SK-N-SH (cell line): ENCODE measurements at regions not wholly inside any gene's neighbourhood (a gene's known extent, or its start where the extent isn't known, plus 50 kb on each side); places are given as distances from the start of the nearest gene placed in this dataset.
A peak's percentile ranks its signal among the peaks of the same experiment; 100 is the strongest.

Experiments used
- CTCF ChIA-PET: fragments of 300-600, 350-600 bp; formaldehyde crosslinking; extraction: SDS; loops from one replicate; lab custom pipeline; 2021; lab: Yijun Ruan, JAX
- POLR2A ChIA-PET: fragments of 350-600 bp; sonication (Branson Sonifier 250); formaldehyde crosslinking; extraction: SDS; loops from one replicate; lab custom pipeline; 2020; ENCODE audit warnings: antibody characterized with exemption, inconsistent platforms; lab: Yijun Ruan, JAX
- DNase-seq: peaks from one replicate; pipeline ENCODE4 v3.0.0; 2012
- H2AFZ ChIP-seq: fragments of 200-600 bp; sonication (generic); 2 replicates; pipeline ENCODE4 v1.8.1; 2016; ENCODE audit warnings: antibody characterized with exemption, mild to moderate bottlenecking, low read depth
- H3F3A ChIP-seq: fragments of 200-600 bp; sonication (generic); replicated peaks from 2 replicates; pipeline ENCODE3; 2016; ENCODE audit warnings: antibody characterized with exemption, mild to moderate bottlenecking; ENCODE audit not compliant: insufficient read depth
- H3K27ac ChIP-seq, 2 experiments: fragments of 200-500 bp in 1 of 2; fragments of 200-600 bp in 1 of 2; sonication (Bioruptor generic) in 1 of 2; sonication (generic), shearing (Covaris generic) in 1 of 2; 2 replicates each; pipeline versions ENCODE4 v1.5.1 to v1.6.1; 2014 to 2016; ENCODE audit warnings: low read depth in 2 of 2, inconsistent platforms in 1 of 2, low read length in 1 of 2, mild to moderate bottlenecking in 1 of 2, mixed read lengths in 1 of 2
- H3K27me3 ChIP-seq: fragments of 200-600 bp; sonication (generic), shearing (Covaris generic); 2 replicates; pipeline ENCODE4 v1.6.1; 2016; ENCODE audit warnings: mixed run types; ENCODE audit not compliant: insufficient read depth
- H3K36me3 ChIP-seq, 2 experiments: fragments of 200-500 bp in 1 of 2; fragments of 200-600 bp in 1 of 2; sonication (Bioruptor generic) in 1 of 2; sonication (generic) in 1 of 2; replicated peaks in 1 of 2; 2 replicates each; pipeline versions ENCODE3 to v1.5.1; 2014 to 2016; ENCODE audit warnings: low read length in 1 of 2, mild to moderate bottlenecking in 1 of 2; ENCODE audit not compliant: insufficient read depth in 2 of 2, control insufficient read depth in 1 of 2
- H3K4me1 ChIP-seq, 2 experiments: fragments of 200-500 bp in 1 of 2; fragments of 200-600 bp in 1 of 2; sonication (Bioruptor generic) in 1 of 2; sonication (generic), shearing (Covaris generic) in 1 of 2; 2 replicates each; pipeline versions ENCODE4 v1.5.1 to v1.6.1; 2014 to 2016; ENCODE audit warnings: low read depth in 1 of 2, low read length in 1 of 2, mixed run types in 1 of 2; ENCODE audit not compliant: insufficient read depth in 2 of 2, control insufficient read depth in 1 of 2
- H3K4me2 ChIP-seq: fragments of 200-600 bp; sonication (generic), shearing (Covaris generic); 2 replicates; pipeline ENCODE4 v1.6.1; 2017; ENCODE audit warnings: mixed run types
- H3K4me3 ChIP-seq, 2 experiments: fragments of 200-500 bp in 1 of 2; fragments of 200-600 bp in 1 of 2; sonication (Bioruptor generic) in 1 of 2; sonication (generic), shearing (Covaris generic) in 1 of 2; 2 replicates each; pipeline versions ENCODE4 v1.5.1 to v1.8.1; 2014 to 2016; ENCODE audit warnings: low read depth in 2 of 2, inconsistent platforms in 1 of 2, low read length in 1 of 2, mild to moderate bottlenecking in 1 of 2, mixed read lengths in 1 of 2, moderate library complexity in 1 of 2
- H3K79me2 ChIP-seq: fragments of 200-600 bp; sonication (generic); 2 replicates; pipeline ENCODE4 v1.8.1; 2017; ENCODE audit warnings: mild to moderate bottlenecking; ENCODE audit not compliant: insufficient read depth
- H3K9ac ChIP-seq: fragments of 200-600 bp; sonication (generic); 2 replicates; pipeline ENCODE4 v1.6.1; 2017; ENCODE audit warnings: mixed run types
- H3K9me2 ChIP-seq: fragments of 200-600 bp; sonication (generic); 2 replicates; pipeline ENCODE4 v1.6.1; 2017; ENCODE audit warnings: mixed run types
- H3K9me3 ChIP-seq: fragments of 200-600 bp; sonication (generic); 2 replicates; pipeline ENCODE4 v1.6.1; 2017; ENCODE audit warnings: mixed run types, mild to moderate bottlenecking, moderate library complexity
- H4K20me1 ChIP-seq: fragments of 200-600 bp; sonication (generic); 2 replicates; pipeline ENCODE4 v1.6.1; 2017; ENCODE audit warnings: mild to moderate bottlenecking, mixed run types; ENCODE audit not compliant: insufficient read depth
- CHD2 ChIP-seq: fragments of 150-350 bp; IDR thresholded peaks from 2 replicates; pipeline ENCODE4 v1.6.1; 2018; ENCODE audit warnings: low read length; ENCODE audit not compliant: partially characterized antibody
- CTCF ChIP-seq: fragments of 200-600 bp; sonication (generic); IDR thresholded peaks from 2 replicates; pipeline ENCODE4 v1.6.1; 2017; ENCODE audit warnings: antibody characterized with exemption, mild to moderate bottlenecking, moderate library complexity
- FOSL2 ChIP-seq: IDR thresholded peaks from 2 replicates; pipeline ENCODE4 v1.4.0; 2012; ENCODE audit warnings: low read depth, mild to moderate bottlenecking, moderate library complexity, borderline replicate concordance
- FOXJ3 ChIP-seq: sonication (generic); formaldehyde crosslinking; IDR thresholded peaks from 2 replicates; pipeline ENCODE4 v1.5.1; 2020; ENCODE audit warnings: mild to moderate bottlenecking, missing genetic modification reagents
- FOXM1 ChIP-seq: IDR thresholded peaks from 2 replicates; pipeline ENCODE4 v1.4.0; 2012; ENCODE audit warnings: low read depth, mild to moderate bottlenecking
- GATA2 ChIP-seq: sonication (generic); formaldehyde crosslinking; IDR thresholded peaks from 2 replicates; pipeline ENCODE4 v1.5.0; 2020; ENCODE audit warnings: mild to moderate bottlenecking, missing genetic modification reagents
- JUND ChIP-seq: IDR thresholded peaks from 2 replicates; pipeline ENCODE4 v1.4.0; 2012
- MAX ChIP-seq: IDR thresholded peaks from 2 replicates; pipeline ENCODE4 v1.4.0; 2012; ENCODE audit warnings: low read depth
- MXI1 ChIP-seq: IDR thresholded peaks from 2 replicates; pipeline ENCODE4 v1.6.1; 2012; ENCODE audit warnings: mild to moderate bottlenecking, low read depth, low read length, improper control_type of control experiment
- NFIC ChIP-seq: IDR thresholded peaks from 2 replicates; pipeline ENCODE4 v1.4.0; 2012; ENCODE audit warnings: borderline replicate concordance
- RAD21 ChIP-seq: IDR thresholded peaks from 2 replicates; pipeline ENCODE4 v1.6.1; 2012; ENCODE audit warnings: mild to moderate bottlenecking, low read length
- RFX5 ChIP-seq: IDR thresholded peaks from 2 replicates; pipeline ENCODE4 v1.6.1; 2012; ENCODE audit warnings: mild to moderate bottlenecking, improper control_type of control experiment, low read length
- RXRA ChIP-seq: IDR thresholded peaks from 2 replicates; pipeline ENCODE4 v1.4.0; 2012; ENCODE audit warnings: low read depth, mild to moderate bottlenecking, borderline replicate concordance
- SIN3A ChIP-seq: IDR thresholded peaks from 2 replicates; pipeline ENCODE4 v1.6.1; 2012; ENCODE audit warnings: low read depth, mild to moderate bottlenecking, low read length, moderate library complexity, borderline replicate concordance
- TAF1 ChIP-seq: IDR thresholded peaks from 2 replicates; pipeline ENCODE4 v1.6.1; 2012; ENCODE audit warnings: low read depth, mild to moderate bottlenecking, low read length, moderate library complexity, borderline replicate concordance
- TCF12 ChIP-seq: IDR thresholded peaks from 2 replicates; pipeline ENCODE4 v1.4.0; 2012
- USF1 ChIP-seq: IDR thresholded peaks from 2 replicates; pipeline ENCODE4 v1.4.0; 2012; ENCODE audit warnings: low read depth, borderline replicate concordance
- USF2 ChIP-seq: fragments of 150-350 bp; IDR thresholded peaks from 2 replicates; pipeline ENCODE4 v1.6.1; 2017; ENCODE audit warnings: antibody characterized with exemption, low read length, low read depth, borderline replicate concordance
- YY1 ChIP-seq: IDR thresholded peaks from 2 replicates; pipeline ENCODE4 v1.4.0; 2012; ENCODE audit warnings: low read depth, mild to moderate bottlenecking
- WGBS: methylation state at CpG from one replicate; pipeline ENCODE4 v1.1.6; 2017; ENCODE audit warnings: low lambda C conversion rate; 5-methylcytosine and 5-hydroxymethylcytosine counted together
- TF ChIP-seq, protein P1 (sequence below): fragments of 150-350 bp; IDR thresholded peaks from 2 replicates; pipeline ENCODE4 v1.6.1; 2016; ENCODE audit warnings: mild to moderate bottlenecking, low read depth, low read length
- TF ChIP-seq, protein P2 (sequence below): IDR thresholded peaks from 2 replicates; pipeline ENCODE4 v1.4.0; 2012; ENCODE audit warnings: low read depth, borderline replicate concordance

GRCh38 chr3:24769918-24770317, 275.3 kb upstream of the THRB start:
- Histone ChIP-seq H3F3A (no peaks in the 10 kb centered on the region), H3K36me3 (no peaks in the 10 kb centered on the region), H2AFZ (no peak overlapping the region), H3K4me3 (no peak overlapping the region), H3K4me2 (no peak overlapping the region)
- TF ChIP-seq FOSL2: no peak
- TF ChIP-seq TCF12: no peak
- TF ChIP-seq FOXJ3 (CRISPR knock-in tag): no peak
- TF ChIP-seq YY1: no peak
- no peak for TF ChIP-seq MAX
- TF ChIP-seq GATA2 (CRISPR knock-in tag): no peak
- no peak for TF ChIP-seq RXRA
- TF ChIP-seq USF1: no peak
- no peak for TF ChIP-seq MXI1
- TF ChIP-seq, all 33 proteins: peak for 0
- DNase-seq: no peak
- no peaks in the 10 kb centered on the region for H3K79me2 ChIP-seq
- no peaks in the 10 kb centered on the region for H3K9me3 ChIP-seq
- POLR2A ChIA-PET: no interaction called here
- CTCF ChIA-PET: no interaction called here
- no peaks in the 10 kb centered on the region for H4K20me1 ChIP-seq
- no peaks in the 10 kb centered on the region; a peak in 2 of 4 replicates for H3K4me1 ChIP-seq
- H3K9me2 ChIP-seq: no peaks in the 10 kb centered on the region
- no peak overlapping the region for H3K27ac ChIP-seq
- no peaks in the 10 kb centered on the region for H3K27me3 ChIP-seq
- H3K9ac ChIP-seq: no peak overlapping the region

DNA sequence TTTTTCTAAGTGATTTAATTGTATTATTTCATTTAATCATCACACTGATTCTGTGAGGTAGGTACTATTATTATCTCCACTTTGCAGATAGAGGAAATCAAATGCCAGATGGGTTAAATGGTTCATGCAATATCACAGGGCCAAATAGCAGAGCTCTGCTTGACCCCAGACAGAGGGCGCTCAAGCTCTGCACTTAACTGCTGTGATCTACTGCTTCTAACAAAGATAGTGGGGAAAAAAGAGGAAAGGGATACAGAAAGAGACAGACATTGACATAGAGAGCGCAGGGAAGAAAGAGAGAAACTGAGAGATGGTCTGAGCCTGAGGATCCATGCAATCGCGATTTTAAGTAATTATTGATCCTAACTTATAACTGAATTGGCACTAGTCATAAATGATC, 279.1 kb upstream of the THRB start:
- ChIA-PET CTCF (interaction anchor here (0.5 to 4.2 kb wide), 18 partner anchors 9 to 820 kb away, joined by 3 to 35 read pairs (median 4); partner anchors contain the start of gene RARB), POLR2A (interaction anchor here (0.6 to 1.0 kb wide), 3 partner anchors 13 to 820 kb away, joined by 3 read pairs; partner anchors contain the start of gene RARB)
- TF ChIP-seq RFX5 (peak; percentile 52; the same call in 1 of the 2 replicates), RAD21 (peak; percentile 97), CHD2 (no peak), CTCF (peak; percentile 84), FOXM1 (no peak), NFIC (no peak), USF2 (no peak), RXRA (no peak), USF1 (no peak), GATA2 (CRISPR knock-in tag) (peak; percentile 47), YY1 (no peak), TAF1 (no peak), JUND (no peak), SIN3A (no peak)
- TF ChIP-seq, protein P1, sequence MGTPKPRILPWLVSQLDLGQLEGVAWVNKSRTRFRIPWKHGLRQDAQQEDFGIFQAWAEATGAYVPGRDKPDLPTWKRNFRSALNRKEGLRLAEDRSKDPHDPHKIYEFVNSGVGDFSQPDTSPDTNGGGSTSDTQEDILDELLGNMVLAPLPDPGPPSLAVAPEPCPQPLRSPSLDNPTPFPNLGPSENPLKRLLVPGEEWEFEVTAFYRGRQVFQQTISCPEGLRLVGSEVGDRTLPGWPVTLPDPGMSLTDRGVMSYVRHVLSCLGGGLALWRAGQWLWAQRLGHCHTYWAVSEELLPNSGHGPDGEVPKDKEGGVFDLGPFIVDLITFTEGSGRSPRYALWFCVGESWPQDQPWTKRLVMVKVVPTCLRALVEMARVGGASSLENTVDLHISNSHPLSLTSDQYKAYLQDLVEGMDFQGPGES: no peak
- TF ChIP-seq, protein P2, sequence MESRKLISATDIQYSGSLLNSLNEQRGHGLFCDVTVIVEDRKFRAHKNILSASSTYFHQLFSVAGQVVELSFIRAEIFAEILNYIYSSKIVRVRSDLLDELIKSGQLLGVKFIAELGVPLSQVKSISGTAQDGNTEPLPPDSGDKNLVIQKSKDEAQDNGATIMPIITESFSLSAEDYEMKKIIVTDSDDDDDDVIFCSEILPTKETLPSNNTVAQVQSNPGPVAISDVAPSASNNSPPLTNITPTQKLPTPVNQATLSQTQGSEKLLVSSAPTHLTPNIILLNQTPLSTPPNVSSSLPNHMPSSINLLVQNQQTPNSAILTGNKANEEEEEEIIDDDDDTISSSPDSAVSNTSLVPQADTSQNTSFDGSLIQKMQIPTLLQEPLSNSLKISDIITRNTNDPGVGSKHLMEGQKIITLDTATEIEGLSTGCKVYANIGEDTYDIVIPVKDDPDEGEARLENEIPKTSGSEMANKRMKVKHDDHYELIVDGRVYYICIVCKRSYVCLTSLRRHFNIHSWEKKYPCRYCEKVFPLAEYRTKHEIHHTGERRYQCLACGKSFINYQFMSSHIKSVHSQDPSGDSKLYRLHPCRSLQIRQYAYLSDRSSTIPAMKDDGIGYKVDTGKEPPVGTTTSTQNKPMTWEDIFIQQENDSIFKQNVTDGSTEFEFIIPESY: no peak

More for the DNA sequence above, 279.1 kb upstream of the THRB start:
- no peaks in the 10 kb centered on the region for H3K9me2 ChIP-seq
- H3K4me2 ChIP-seq: no peak overlapping the region
- H3K4me3 ChIP-seq: peak overlapping the region in 1 of 2 experiments; percentile 25; a peak in 1 of 4 replicates
- H3K27ac ChIP-seq: no peak overlapping the region
- no peaks in the 10 kb centered on the region for H3K9me3 ChIP-seq
- H3K27me3 ChIP-seq: no peaks in the 10 kb centered on the region
- no peaks in the 10 kb centered on the region for H3K36me3 ChIP-seq
- DNase-seq: peak; percentile 55
- H2AFZ ChIP-seq: no peak overlapping the region
- H3K79me2 ChIP-seq: no peaks in the 10 kb centered on the region
- WGBS: 16% methylated on average over 4 of the region's 4 CpGs
- H3F3A ChIP-seq: no peaks in the 10 kb centered on the region
- H3K4me1 ChIP-seq: no peaks in the 10 kb centered on the region
- H4K20me1 ChIP-seq: no peaks in the 10 kb centered on the region
- H3K9ac ChIP-seq: no peak overlapping the region
